ENCODE measurements at regions not wholly inside any gene's neighbourhood (a gene's known extent, or its start where the extent isn't known, plus 50 kb on each side); places are given as distances from the start of the nearest gene placed in this dataset.

- Histone ChIP-seq H4K20me1 (ENCODE audit: low read length) (no peaks in the 10 kb centered on the region), H3K4me3 (ENCODE audit: low read length) (no peak overlapping the region), H3K27ac (ENCODE audit: low read length) (no peak overlapping the region), H3F3A (ENCODE audit: low read length, unreplicated experiment) (no peaks in the 10 kb centered on the region), H2AFZ (ENCODE audit: low read length) (no peak overlapping the region), H3K9me2 (replicated peaks; ENCODE audit: low read length) (no peaks in the 10 kb centered on the region), H3K36me3 (ENCODE audit: low read depth, low read length) (no peaks in the 10 kb centered on the region), H3K27me3 (ENCODE audit: low read length) (no peaks in the 10 kb centered on the region), H3K4me2 (ENCODE audit: low read length) (no peak overlapping the region), H3K4me1 (ENCODE audit: insufficient read depth, low read length) (no peaks in the 10 kb centered on the region), H3K9ac (ENCODE audit: low read length) (no peak overlapping the region), H3K79me2 (ENCODE audit: low read length) (no peaks in the 10 kb centered on the region), H3K9me3 (ENCODE audit: low read length) (no peaks in the 10 kb centered on the region)
- intact Hi-C loops (cut with micrococcal nuclease), result no loop called here
- POLR2A ChIA-PET (ENCODE audit: unreplicated experiment), result interaction anchor here (0.6 kb wide), 1 partner anchor 212 kb away, joined by 3 read pairs; no protein-coding TSS in a partner anchor
- BruUV-seq (replicated peaks), result no TSS peak
- DNase-seq (no peak), ATAC-seq (no peak)
- CTCF ChIA-PET, result no interaction called here
- TF ChIP-seq EZH2phosphoT487 (IDR thresholded peaks at IDR 0.05; ENCODE audit: borderline replicate concordance, low read length), result no peak
- no peak for TF ChIP-seq EZH2 (IDR thresholded peaks at IDR 0.05; ENCODE audit: low read length, unreplicated experiment)
- no peak for TF ChIP-seq CTCF (conservative IDR thresholded peaks at IDR 0.05; ENCODE audit: low read depth, low read length)
Observed at GRCh38 chr9:3664044-3664443, 138.2 kb upstream of the RFX3 start.

GRCh38 chr9:3662671-3663070 lies 136.9 kb upstream of the RFX3 start:
- ChIA-PET CTCF (no interaction called here), POLR2A (ENCODE audit: unreplicated experiment) (no interaction called here)
- intact Hi-C loops (cut with micrococcal nuclease), result no loop called here
- no peak overlapping the region for H3K4me3 ChIP-seq (ENCODE audit: low read length)
- DNase-seq, result no peak
- H3K36me3 ChIP-seq (ENCODE audit: low read depth, low read length), result no peaks in the 10 kb centered on the region
- H3K4me1 ChIP-seq (ENCODE audit: insufficient read depth, low read length), result no peaks in the 10 kb centered on the region
- TF ChIP-seq CTCF (conservative IDR thresholded peaks at IDR 0.05; ENCODE audit: low read depth, low read length) (no peak), EZH2 (IDR thresholded peaks at IDR 0.05; ENCODE audit: low read length, unreplicated experiment) (no peak), EZH2phosphoT487 (IDR thresholded peaks at IDR 0.05; ENCODE audit: borderline replicate concordance, low read length) (no peak)
- H3K79me2 ChIP-seq (ENCODE audit: low read length), result no peaks in the 10 kb centered on the region
- no TSS peak for BruUV-seq (replicated peaks)
- H3K27ac ChIP-seq (ENCODE audit: low read length), result no peak overlapping the region
- H4K20me1 ChIP-seq (ENCODE audit: low read length), result no peaks in the 10 kb centered on the region
- H3K4me2 ChIP-seq (ENCODE audit: low read length), result no peak overlapping the region
- no peak for ATAC-seq
- H3K9me2 ChIP-seq (replicated peaks; ENCODE audit: low read length), result no peaks in the 10 kb centered on the region
- no peaks in the 10 kb centered on the region for H3K27me3 ChIP-seq (ENCODE audit: low read length)
- no peaks in the 10 kb centered on the region for H3F3A ChIP-seq (ENCODE audit: low read length, unreplicated experiment)
- H3K9me3 ChIP-seq (ENCODE audit: low read length), result no peaks in the 10 kb centered on the region
- H2AFZ ChIP-seq (ENCODE audit: low read length), result no peak overlapping the region
- H3K9ac ChIP-seq (ENCODE audit: low read length), result no peak overlapping the region

GRCh38 chr9:3660936-3661335 lies 135.1 kb upstream of the RFX3 start:
- Histone ChIP-seq H3K9me2 (replicated peaks; ENCODE audit: low read length) (no peaks in the 10 kb centered on the region), H4K20me1 (ENCODE audit: low read length) (no peaks in the 10 kb centered on the region), H3K36me3 (ENCODE audit: low read depth, low read length) (no peaks in the 10 kb centered on the region), H3K27me3 (ENCODE audit: low read length) (no peaks in the 10 kb centered on the region), H2AFZ (ENCODE audit: low read length) (no peak overlapping the region), H3K4me1 (ENCODE audit: insufficient read depth, low read length) (no peaks in the 10 kb centered on the region), H3K4me3 (ENCODE audit: low read length) (no peak overlapping the region), H3K9me3 (ENCODE audit: low read length) (no peaks in the 10 kb centered on the region), H3K9ac (ENCODE audit: low read length) (no peak overlapping the region), H3F3A (ENCODE audit: low read length, unreplicated experiment) (no peaks in the 10 kb centered on the region), H3K4me2 (ENCODE audit: low read length) (no peak overlapping the region), H3K27ac (ENCODE audit: low read length) (no peak overlapping the region), H3K79me2 (ENCODE audit: low read length) (no peaks in the 10 kb centered on the region)
- ATAC-seq (no peak), DNase-seq (no peak)
- ChIA-PET CTCF (no interaction called here), POLR2A (ENCODE audit: unreplicated experiment) (no interaction called here)
- no TSS peak for BruUV-seq (replicated peaks)
- intact Hi-C loops (cut with micrococcal nuclease), result no loop called here
- TF ChIP-seq EZH2phosphoT487 (IDR thresholded peaks at IDR 0.05; ENCODE audit: borderline replicate concordance, low read length), result no peak
- TF ChIP-seq CTCF (conservative IDR thresholded peaks at IDR 0.05; ENCODE audit: low read depth, low read length), result no peak
- TF ChIP-seq EZH2 (IDR thresholded peaks at IDR 0.05; ENCODE audit: low read length, unreplicated experiment), result no peak

Measured in PC-3 (cell line).